ENCODE measurements at regions not wholly inside any gene's neighbourhood (a gene's known extent, or its start where the extent isn't known, plus 50 kb on each side); places are given as distances from the start of the nearest gene placed in this dataset.

GRCh38 chr10:78932861-78933260 lies 135.9 kb upstream of the ZMIZ1 start:
- no peak for DNase-seq (ENCODE audit: extremely low spot score)
- POLR2A ChIA-PET: no interaction called here
- no peak for TF ChIP-seq ZNF384 (IDR thresholded peaks at IDR 0.05)
- TF ChIP-seq HDGF (IDR thresholded peaks at IDR 0.05; ENCODE audit: borderline replicate concordance): no peak
- TF ChIP-seq ELF4 (IDR thresholded peaks at IDR 0.05): no peak
- no peak for TF ChIP-seq FOXA1 (IDR thresholded peaks at IDR 0.05)
- TF ChIP-seq ARNT (IDR thresholded peaks at IDR 0.05): no peak
- TF ChIP-seq PKNOX1 (IDR thresholded peaks at IDR 0.05): no peak
- TF ChIP-seq LEF1 (IDR thresholded peaks at IDR 0.05; ENCODE audit: borderline replicate concordance): no peak
- CTCF ChIA-PET: interaction anchor here (1.4 to 1.6 kb wide), 2 partner anchors 12 to 262 kb away, joined by 5 read pairs; no protein-coding TSS in a partner anchor

GRCh38 chr10:78933828-78934531 lies 134.8 kb upstream of the ZMIZ1 start:
- ChIA-PET CTCF (interaction anchor here (1.6 kb wide), 1 partner anchor 11 kb away, joined by 5 read pairs; no protein-coding TSS in a partner anchor), POLR2A (interaction anchor here (0.7 kb wide), 1 partner anchor 41 kb away, joined by 3 read pairs; no protein-coding TSS in a partner anchor)
- no peak for TF ChIP-seq CTBP1 (IDR thresholded peaks at IDR 0.05; ENCODE audit: borderline replicate concordance)
- no peak for TF ChIP-seq ZNF384 (IDR thresholded peaks at IDR 0.05)
- TF ChIP-seq SP1 (IDR thresholded peaks at IDR 0.05): no peak
- TF ChIP-seq ELF4 (IDR thresholded peaks at IDR 0.05): no peak
- TF ChIP-seq LEF1 (IDR thresholded peaks at IDR 0.05; ENCODE audit: borderline replicate concordance): no peak
- no peak for TF ChIP-seq L3MBTL2 (conservative IDR thresholded peaks at IDR 0.05)
- no peak for TF ChIP-seq NFRKB (IDR thresholded peaks at IDR 0.05)
- no peak for TF ChIP-seq ARNT (IDR thresholded peaks at IDR 0.05)
- no peak for TF ChIP-seq HDGF (IDR thresholded peaks at IDR 0.05; ENCODE audit: borderline replicate concordance)
- TF ChIP-seq FOXK2 (IDR thresholded peaks at IDR 0.05): no peak
- TF ChIP-seq FOXA1 (IDR thresholded peaks at IDR 0.05): no peak
- TF ChIP-seq TARDBP (IDR thresholded peaks at IDR 0.05): no peak
- no peak for TF ChIP-seq PKNOX1 (IDR thresholded peaks at IDR 0.05)
- no peak for TF ChIP-seq BHLHE40 (IDR thresholded peaks at IDR 0.05; ENCODE audit: borderline replicate concordance)
- TF ChIP-seq FOXM1 (IDR thresholded peaks at IDR 0.05; ENCODE audit: borderline replicate concordance): no peak
- no peak for TF ChIP-seq SUZ12 (IDR thresholded peaks at IDR 0.05)
- no peak for DNase-seq (ENCODE audit: extremely low spot score)

- DNase-seq (ENCODE audit: extremely low spot score): no peak
- TF ChIP-seq ZNF384 (IDR thresholded peaks at IDR 0.05) (no peak), SP1 (IDR thresholded peaks at IDR 0.05) (no peak), BHLHE40 (IDR thresholded peaks at IDR 0.05; ENCODE audit: borderline replicate concordance) (no peak), CTBP1 (IDR thresholded peaks at IDR 0.05; ENCODE audit: borderline replicate concordance) (no peak), NFRKB (IDR thresholded peaks at IDR 0.05) (no peak), HDGF (IDR thresholded peaks at IDR 0.05; ENCODE audit: borderline replicate concordance) (no peak)
- POLR2A ChIA-PET: no interaction called here
- CTCF ChIA-PET: no interaction called here
Observed at GRCh38 chr10:78934532-78934898, 134.3 kb upstream of the ZMIZ1 start.

- ChIA-PET POLR2A (interaction anchor here (0.7 kb wide), 1 partner anchor 40 kb away, joined by 3 read pairs; no protein-coding TSS in a partner anchor), CTCF (no interaction called here)
- TF ChIP-seq BHLHE40 (IDR thresholded peaks at IDR 0.05; ENCODE audit: borderline replicate concordance): no peak
- no peak for TF ChIP-seq TARDBP (IDR thresholded peaks at IDR 0.05)
- TF ChIP-seq FOXA1 (IDR thresholded peaks at IDR 0.05): no peak
- TF ChIP-seq SUZ12 (IDR thresholded peaks at IDR 0.05): no peak
- no peak for TF ChIP-seq SP1 (IDR thresholded peaks at IDR 0.05)
- TF ChIP-seq NFRKB (IDR thresholded peaks at IDR 0.05): no peak
- TF ChIP-seq FOXK2 (IDR thresholded peaks at IDR 0.05): no peak
- TF ChIP-seq ARNT (IDR thresholded peaks at IDR 0.05): no peak
- TF ChIP-seq ELF4 (IDR thresholded peaks at IDR 0.05): no peak
- TF ChIP-seq CTBP1 (IDR thresholded peaks at IDR 0.05; ENCODE audit: borderline replicate concordance): no peak
- no peak for TF ChIP-seq HDGF (IDR thresholded peaks at IDR 0.05; ENCODE audit: borderline replicate concordance)
- no peak for TF ChIP-seq L3MBTL2 (conservative IDR thresholded peaks at IDR 0.05)
- no peak for TF ChIP-seq LEF1 (IDR thresholded peaks at IDR 0.05; ENCODE audit: borderline replicate concordance)
- no peak for TF ChIP-seq PKNOX1 (IDR thresholded peaks at IDR 0.05)
- TF ChIP-seq FOXM1 (IDR thresholded peaks at IDR 0.05; ENCODE audit: borderline replicate concordance): no peak
Observed at GRCh38 chr10:78934994-78935602, 133.7 kb upstream of the ZMIZ1 start.

DNA sequence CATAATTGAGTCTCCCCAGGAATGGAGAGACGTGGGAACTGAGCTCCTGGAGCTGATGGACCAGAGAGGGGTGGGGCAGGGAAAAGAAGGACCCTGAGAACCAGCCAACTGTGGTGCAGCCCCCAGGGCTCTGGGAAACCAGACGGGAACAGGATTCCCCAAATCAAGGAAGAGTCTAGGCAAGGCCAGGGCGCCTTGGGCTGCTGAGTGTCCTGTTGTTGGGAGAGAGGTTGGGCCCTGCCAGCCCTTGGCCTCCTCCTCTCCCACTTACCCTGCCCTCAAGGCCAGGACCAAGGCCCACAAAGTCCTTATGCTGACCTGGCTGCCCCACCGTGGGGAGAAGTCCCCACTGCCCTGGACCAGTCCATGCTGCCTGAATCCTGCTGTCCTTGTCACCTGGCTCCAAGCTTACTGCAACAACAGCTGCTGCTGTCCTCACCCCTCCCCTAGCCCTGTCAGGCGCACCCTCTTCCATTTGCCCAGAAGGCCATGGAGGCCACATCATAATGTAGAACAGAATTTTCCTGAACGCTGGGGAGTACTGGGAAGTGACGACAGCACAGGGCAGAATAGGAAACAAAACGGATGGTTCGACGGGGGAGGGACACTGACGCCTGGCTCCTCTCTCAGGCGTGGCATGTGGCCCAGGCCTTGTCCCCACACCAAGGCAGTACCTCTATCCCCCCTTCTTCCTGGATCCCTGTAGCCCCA lies 132.9 kb upstream of the ZMIZ1 start:
- TF ChIP-seq PKNOX1 (IDR thresholded peaks at IDR 0.05) (no peak), FOXM1 (IDR thresholded peaks at IDR 0.05; ENCODE audit: borderline replicate concordance) (no peak), TARDBP (IDR thresholded peaks at IDR 0.05) (no peak), L3MBTL2 (conservative IDR thresholded peaks at IDR 0.05) (no peak), ZNF384 (IDR thresholded peaks at IDR 0.05) (no peak), ELF4 (IDR thresholded peaks at IDR 0.05) (no peak), LEF1 (IDR thresholded peaks at IDR 0.05; ENCODE audit: borderline replicate concordance) (no peak), FOXA1 (IDR thresholded peaks at IDR 0.05) (no peak), CTBP1 (IDR thresholded peaks at IDR 0.05; ENCODE audit: borderline replicate concordance) (no peak), HDGF (IDR thresholded peaks at IDR 0.05; ENCODE audit: borderline replicate concordance) (no peak), SUZ12 (IDR thresholded peaks at IDR 0.05) (no peak), ARNT (IDR thresholded peaks at IDR 0.05) (no peak), FOXK2 (IDR thresholded peaks at IDR 0.05) (no peak), BHLHE40 (IDR thresholded peaks at IDR 0.05; ENCODE audit: borderline replicate concordance) (no peak), SP1 (IDR thresholded peaks at IDR 0.05) (no peak)
- CTCF ChIA-PET: interaction anchor here (0.6 kb wide), 2 partner anchors 76 to 1089 kb away, joined by 3 read pairs; no protein-coding TSS in a partner anchor
- DNase-seq (ENCODE audit: extremely low spot score): no peak
- POLR2A ChIA-PET: interaction anchor here (0.7 kb wide), 1 partner anchor 39 kb away, joined by 3 read pairs; no protein-coding TSS in a partner anchor

More at GRCh38 chr10:78934994-78935602, 133.7 kb upstream of the ZMIZ1 start:
- DNase-seq (ENCODE audit: extremely low spot score): no peak

Measured in HEK293T (cell line).